Activated CD4-positive, alpha-beta T cell treated with anti-CD3 and anti-CD28 coated beads for 36 hours (primary cell): ENCODE measurements at regions not wholly inside any gene's neighbourhood (a gene's known extent, or its start where the extent isn't known, plus 50 kb on each side); places are given as distances from the start of the nearest gene placed in this dataset.

Experiments
- ATAC-seq: fragments of 200-7000 bp; cut with Tn5 transposase; one replicate; pipeline ENCODE4 v1.10.0; 2021; ENCODE audit warnings: mild to moderate bottlenecking, moderate library complexity
- CTCF ChIA-PET: fragments of 350-600 bp; sonication (Branson Sonifier 250); formaldehyde crosslinking; loops from one replicate; lab custom pipeline; 2021; ENCODE audit warnings: antibody characterized with exemption; lab: Charles Lee
- POLR2A ChIA-PET: fragments of 350-600 bp; sonication (Branson Sonifier 250); formaldehyde crosslinking; loops from one replicate; lab custom pipeline; 2021; ENCODE audit warnings: antibody characterized with exemption, inconsistent platforms; lab: Charles Lee
- DNase-seq: peaks from one replicate; pipeline ENCODE4 v3.0.0-alpha.2; 2020
- H3K27ac Mint-ChIP-seq: one replicate; pipeline ENCODE4 v1.8.0; 2021; ENCODE audit warnings: mixed read lengths
- H3K27me3 Mint-ChIP-seq: one replicate; pipeline ENCODE4 v1.8.0; 2021; ENCODE audit warnings: mixed read lengths
- H3K36me3 Mint-ChIP-seq: one replicate; pipeline ENCODE4 v1.8.0; 2021; ENCODE audit warnings: low read depth, mixed read lengths
- H3K4me1 Mint-ChIP-seq: one replicate; pipeline ENCODE4 v1.8.0; 2021; ENCODE audit warnings: mixed read lengths
- H3K4me3 Mint-ChIP-seq: one replicate; pipeline ENCODE4 v1.8.0; 2021; ENCODE audit warnings: mild to moderate bottlenecking, moderate library complexity, mixed read lengths
- H3K9me3 Mint-ChIP-seq: one replicate; pipeline ENCODE4 v1.8.0; 2021; ENCODE audit warnings: low read depth, mixed read lengths
- intact Hi-C, 2 experiments: fragments of 100-400 bp; cut with DNase I in 1 of 2; cut with micrococcal nuclease in 1 of 2; formaldehyde crosslinking; loops; one replicate each; pipeline versions ENCODE4 v1.14.2 to v1.15.1; 2022 to 2024; cut with DNase I, micrococcal nuclease

GRCh38 chr13:65868884-65869283, 1361.3 kb downstream of the PCDH9 start:
- Mint-ChIP-seq H3K27me3 (no peaks in the 10 kb centered on the region), H3K27ac (no peak overlapping the region), H3K9me3 (peaks cover 13% of the 10 kb centered on the region), H3K36me3 (no peaks in the 10 kb centered on the region), H3K4me1 (no peaks in the 10 kb centered on the region), H3K4me3 (no peak overlapping the region)
- ChIA-PET CTCF (no interaction called here), POLR2A (no interaction called here)
- intact Hi-C loops = no loop called here
- DNase-seq (no peak), ATAC-seq (no peak)

DNA sequence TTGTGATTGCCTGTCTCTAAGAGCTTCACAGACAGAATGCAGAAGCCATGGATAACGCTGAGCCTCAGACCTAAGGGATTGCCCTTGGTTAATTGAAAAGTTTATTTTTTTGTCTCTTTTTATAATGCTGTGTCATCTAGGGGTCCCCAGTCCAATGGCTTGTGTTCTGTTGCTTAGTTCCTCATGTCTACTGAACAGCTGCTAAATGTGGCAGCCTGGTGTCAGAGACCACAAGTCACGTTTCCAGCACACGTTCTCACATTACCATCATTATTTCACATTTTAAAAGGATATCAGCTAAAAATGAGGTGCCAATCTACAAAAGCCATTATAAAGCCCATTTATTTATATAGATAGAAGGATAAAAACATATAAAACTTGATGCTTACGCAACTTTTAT, 1362.0 kb downstream of the PCDH9 start:
- Mint-ChIP-seq H3K9me3 (peaks cover 11% of the 10 kb centered on the region), H3K27me3 (no peaks in the 10 kb centered on the region), H3K4me3 (no peak overlapping the region), H3K4me1 (no peaks in the 10 kb centered on the region), H3K36me3 (no peaks in the 10 kb centered on the region), H3K27ac (no peak overlapping the region)
- intact Hi-C loops = no loop called here
- no peak for DNase-seq
- ATAC-seq = no peak
- POLR2A ChIA-PET = no interaction called here
- CTCF ChIA-PET = no interaction called here

DNA sequence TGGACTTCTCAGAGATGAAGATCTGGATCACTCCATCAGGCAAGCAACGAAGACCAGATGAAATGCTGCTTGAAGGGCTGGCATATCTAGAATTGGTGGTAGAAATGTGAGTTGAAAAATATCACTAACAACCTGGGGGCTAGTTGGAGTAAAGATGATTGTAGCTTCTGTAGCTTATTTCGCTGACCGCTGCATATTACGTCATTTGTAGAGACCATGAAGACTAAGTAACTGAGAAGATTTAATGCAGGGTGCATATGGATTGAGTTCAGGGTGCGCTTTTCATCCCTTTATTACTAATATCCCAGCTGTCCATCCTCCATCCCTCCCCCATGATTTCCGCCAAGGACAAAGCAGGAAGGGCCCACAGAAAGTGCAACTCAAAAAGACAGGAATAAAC, 1364.0 kb downstream of the PCDH9 start:
- H3K4me1 Mint-ChIP-seq = no peaks in the 10 kb centered on the region
- H3K36me3 Mint-ChIP-seq = no peaks in the 10 kb centered on the region
- no peak overlapping the region for H3K27ac Mint-ChIP-seq
- intact Hi-C loops = no loop called here
- DNase-seq (no peak), ATAC-seq (no peak)
- ChIA-PET CTCF (interaction anchor here (0.6 kb wide), 1 partner anchor 79 kb away, joined by 4 read pairs; no protein-coding TSS in a partner anchor), POLR2A (no interaction called here)
- H3K27me3 Mint-ChIP-seq = no peaks in the 10 kb centered on the region
- no peak overlapping the region for H3K4me3 Mint-ChIP-seq
- peaks cover 9% of the 10 kb centered on the region for H3K9me3 Mint-ChIP-seq

DNA sequence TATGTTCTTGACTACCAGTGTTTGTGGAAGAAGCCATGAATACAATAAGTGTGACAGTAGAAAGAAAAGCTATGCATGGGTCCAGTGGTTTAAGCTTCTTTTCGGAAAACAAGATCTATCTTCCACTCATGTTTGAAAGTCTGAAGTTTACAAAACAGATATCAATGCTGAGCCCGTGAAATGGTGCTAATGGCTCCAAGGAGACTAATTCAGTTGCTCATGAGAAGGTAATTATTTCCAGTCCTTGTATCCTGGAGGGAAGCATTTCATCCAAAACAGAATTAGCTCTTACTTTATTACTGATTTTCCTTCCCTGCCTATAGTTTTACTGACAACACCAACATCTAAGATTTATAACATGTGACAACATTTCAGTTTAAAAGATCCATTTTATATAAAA, 1364.9 kb downstream of the PCDH9 start:
- Mint-ChIP-seq H3K4me1 (no peaks in the 10 kb centered on the region), H3K36me3 (no peaks in the 10 kb centered on the region), H3K4me3 (no peak overlapping the region), H3K9me3 (peaks cover 8% of the 10 kb centered on the region), H3K27ac (no peak overlapping the region), H3K27me3 (no peaks in the 10 kb centered on the region)
- ATAC-seq (no peak), DNase-seq (no peak)
- CTCF ChIA-PET = no interaction called here
- intact Hi-C loops = no loop called here
- POLR2A ChIA-PET = no interaction called here

- no peaks in the 10 kb centered on the region for H3K36me3 Mint-ChIP-seq
- POLR2A ChIA-PET = no interaction called here
- peaks cover 11% of the 10 kb centered on the region for H3K9me3 Mint-ChIP-seq
- H3K27ac Mint-ChIP-seq = no peak overlapping the region
- H3K27me3 Mint-ChIP-seq = no peaks in the 10 kb centered on the region
- CTCF ChIA-PET = no interaction called here
- intact Hi-C loops = no loop called here
- DNase-seq (no peak), ATAC-seq (no peak)
- H3K4me1 Mint-ChIP-seq = no peaks in the 10 kb centered on the region
- H3K4me3 Mint-ChIP-seq = no peak overlapping the region
Measured at GRCh38 chr13:65864039-65864438, 1366.1 kb downstream of the PCDH9 start.

GRCh38 chr13:65860306-65860705, 1369.8 kb downstream of the PCDH9 start:
- POLR2A ChIA-PET = no interaction called here
- H3K4me1 Mint-ChIP-seq = no peaks in the 10 kb centered on the region

DNA sequence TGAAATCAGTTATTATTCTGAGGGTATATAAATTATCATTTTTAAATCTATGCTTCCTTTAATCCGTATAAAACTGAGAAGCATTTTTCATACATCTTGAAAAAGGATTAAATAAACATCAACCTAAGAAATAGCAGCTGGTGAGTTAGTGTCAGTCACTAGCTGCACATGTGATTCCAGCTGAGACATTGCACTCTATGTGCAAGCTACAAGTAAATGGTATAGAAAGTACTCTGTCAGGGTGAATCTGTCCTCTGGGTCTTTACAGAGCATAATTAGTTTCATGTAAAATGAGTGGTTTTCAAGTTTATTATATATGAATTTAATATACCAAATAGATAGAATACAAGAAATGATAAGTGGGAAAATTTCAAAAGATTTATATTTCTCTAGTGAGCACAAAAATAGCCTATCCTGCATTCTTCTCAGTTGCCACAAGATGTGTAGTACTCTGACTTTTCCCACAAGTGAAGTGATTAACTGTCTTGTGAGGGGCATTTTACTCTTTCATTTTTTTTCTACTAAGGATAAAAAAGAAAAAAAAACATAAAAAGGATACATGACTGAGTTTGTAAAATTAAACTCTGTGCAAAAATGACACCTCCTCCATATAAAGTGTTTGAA, 1372.1 kb downstream of the PCDH9 start:
- Mint-ChIP-seq H3K36me3 (no peaks in the 10 kb centered on the region), H3K4me1 (no peaks in the 10 kb centered on the region), H3K4me3 (no peak overlapping the region), H3K9me3 (peaks cover 4% of the 10 kb centered on the region), H3K27ac (no peak overlapping the region), H3K27me3 (no peaks in the 10 kb centered on the region)
- no peak for ATAC-seq
- no peak for DNase-seq
- CTCF ChIA-PET = no interaction called here
- POLR2A ChIA-PET = no interaction called here
- intact Hi-C loops = no loop called here

More at GRCh38 chr13:65860306-65860705, 1369.8 kb downstream of the PCDH9 start:
- no peak for ATAC-seq
- DNase-seq = no peak
- intact Hi-C loops = no loop called here
- H3K27ac Mint-ChIP-seq = no peak overlapping the region
- H3K27me3 Mint-ChIP-seq = no peaks in the 10 kb centered on the region
- peaks cover 6% of the 10 kb centered on the region for H3K9me3 Mint-ChIP-seq
- CTCF ChIA-PET = no interaction called here
- H3K36me3 Mint-ChIP-seq = no peaks in the 10 kb centered on the region
- no peak overlapping the region for H3K4me3 Mint-ChIP-seq

DNA sequence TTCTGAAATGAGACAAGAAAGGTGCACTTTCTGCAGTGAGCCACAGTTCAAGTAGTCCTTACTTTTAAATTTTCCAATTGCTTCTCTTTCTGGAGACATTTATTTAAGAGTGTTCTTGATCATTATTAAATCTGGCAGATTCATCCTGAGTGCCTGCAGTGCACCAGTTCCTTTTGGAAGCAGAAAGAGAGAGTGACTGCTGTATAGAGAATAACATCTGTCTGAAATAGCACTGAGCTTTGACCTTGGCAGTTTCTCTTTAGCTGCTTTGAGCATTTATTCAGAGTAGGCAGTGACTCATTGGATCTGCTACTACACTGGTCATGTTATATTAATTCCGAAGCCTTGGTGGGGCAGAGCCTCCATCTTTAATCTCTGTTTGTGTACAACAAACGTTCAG, 1373.7 kb downstream of the PCDH9 start:
- Mint-ChIP-seq H3K27ac (no peak overlapping the region), H3K9me3 (peaks cover 6% of the 10 kb centered on the region), H3K4me3 (no peak overlapping the region), H3K4me1 (no peaks in the 10 kb centered on the region), H3K36me3 (no peaks in the 10 kb centered on the region), H3K27me3 (no peaks in the 10 kb centered on the region)
- intact Hi-C loops = no loop called here
- ChIA-PET POLR2A (no interaction called here), CTCF (no interaction called here)
- no peak for DNase-seq
- no peak for ATAC-seq

- ChIA-PET POLR2A (no interaction called here), CTCF (no interaction called here)
- DNase-seq = no peak
- Mint-ChIP-seq H3K4me3 (no peak overlapping the region), H3K9me3 (peaks cover 6% of the 10 kb centered on the region), H3K27ac (no peak overlapping the region), H3K36me3 (no peaks in the 10 kb centered on the region), H3K27me3 (no peaks in the 10 kb centered on the region), H3K4me1 (no peaks in the 10 kb centered on the region)
- intact Hi-C loops = no loop called here
- no peak for ATAC-seq
Measured at GRCh38 chr13:65855242-65855805, 1374.8 kb downstream of the PCDH9 start.

- ATAC-seq = no peak
- ChIA-PET POLR2A (no interaction called here), CTCF (no interaction called here)
- intact Hi-C loops = no loop called here
- no peak for DNase-seq
- H3K27me3 Mint-ChIP-seq = no peaks in the 10 kb centered on the region
- no peak overlapping the region for H3K4me3 Mint-ChIP-seq
- H3K4me1 Mint-ChIP-seq = no peaks in the 10 kb centered on the region
- peaks cover 5% of the 10 kb centered on the region for H3K9me3 Mint-ChIP-seq
- no peaks in the 10 kb centered on the region for H3K36me3 Mint-ChIP-seq
- H3K27ac Mint-ChIP-seq = no peak overlapping the region
Measured at GRCh38 chr13:65854431-65854830, 1375.7 kb downstream of the PCDH9 start.

GRCh38 chr13:65844266-65844841, 1385.8 kb downstream of the PCDH9 start:
- H3K36me3 Mint-ChIP-seq = no peaks in the 10 kb centered on the region
- H3K4me1 Mint-ChIP-seq = no peaks in the 10 kb centered on the region
- POLR2A ChIA-PET = no interaction called here

GRCh38 chr13:65843314-65843731, 1386.8 kb downstream of the PCDH9 start:
- no peaks in the 10 kb centered on the region for H3K36me3 Mint-ChIP-seq
- H3K27me3 Mint-ChIP-seq = no peaks in the 10 kb centered on the region
- intact Hi-C loops = no loop called here
- H3K4me1 Mint-ChIP-seq = no peaks in the 10 kb centered on the region
- ChIA-PET CTCF (no interaction called here), POLR2A (no interaction called here)
- H3K4me3 Mint-ChIP-seq = no peak overlapping the region
- H3K27ac Mint-ChIP-seq = no peak overlapping the region
- no peak for DNase-seq
- peaks cover 10% of the 10 kb centered on the region for H3K9me3 Mint-ChIP-seq
- ATAC-seq = no peak

More at GRCh38 chr13:65844266-65844841, 1385.8 kb downstream of the PCDH9 start:
- H3K9me3 Mint-ChIP-seq = peaks cover 13% of the 10 kb centered on the region
- H3K27me3 Mint-ChIP-seq = no peaks in the 10 kb centered on the region
- H3K4me3 Mint-ChIP-seq = no peak overlapping the region
- H3K27ac Mint-ChIP-seq = no peak overlapping the region
- CTCF ChIA-PET = no interaction called here
- ATAC-seq (no peak), DNase-seq (no peak)
- intact Hi-C loops = no loop called here
